ENCODE measurements at regions not wholly inside any gene's neighbourhood (a gene's known extent, or its start where the extent isn't known, plus 50 kb on each side); places are given as distances from the start of the nearest gene placed in this dataset.

GRCh38 chr5:167731951-167732350 is 559.5 kb upstream of the WWC1 start:
- DNase-seq (ENCODE audit: low spot score), result no peak
- in situ Hi-C loops (cut with MboI; ENCODE audit: low pct_unique_long_range_greater_than_20kb, low sequenced_read_pairs, unreplicated experiment), result no loop called here
- no peak for TF ChIP-seq CTCF (IDR thresholded peaks at IDR 0.05; ENCODE audit: extremely low read depth, insufficient read depth, missing control alignments)

GRCh38 chr5:167732499-167732898 is 558.9 kb upstream of the WWC1 start:
- in situ Hi-C loops (cut with MboI; ENCODE audit: low pct_unique_long_range_greater_than_20kb, low sequenced_read_pairs, unreplicated experiment), result no loop called here

GRCh38 chr5:167736992-167737391 is 554.5 kb upstream of the WWC1 start:
- no peak for DNase-seq (ENCODE audit: low spot score)
- no peak for TF ChIP-seq CTCF (IDR thresholded peaks at IDR 0.05; ENCODE audit: extremely low read depth, insufficient read depth, missing control alignments)
- in situ Hi-C loops (cut with MboI; ENCODE audit: low pct_unique_long_range_greater_than_20kb, low sequenced_read_pairs, unreplicated experiment), result no loop called here

More at GRCh38 chr5:167732499-167732898, 558.9 kb upstream of the WWC1 start:
- TF ChIP-seq CTCF (IDR thresholded peaks at IDR 0.05; ENCODE audit: extremely low read depth, insufficient read depth, missing control alignments), result no peak
- no peak for DNase-seq (ENCODE audit: low spot score)

GRCh38 chr5:167743695-167744464 is 547.6 kb upstream of the WWC1 start:
- TF ChIP-seq CTCF (IDR thresholded peaks at IDR 0.05; ENCODE audit: extremely low read depth, insufficient read depth, missing control alignments), result no peak
- DNase-seq (ENCODE audit: low spot score), result no peak
- in situ Hi-C loops (cut with MboI; ENCODE audit: low pct_unique_long_range_greater_than_20kb, low sequenced_read_pairs, unreplicated experiment), result no loop called here

GRCh38 chr5:167745868-167746267 is 545.6 kb upstream of the WWC1 start:
- in situ Hi-C loops (cut with MboI; ENCODE audit: low pct_unique_long_range_greater_than_20kb, low sequenced_read_pairs, unreplicated experiment), result no loop called here
- no peak for TF ChIP-seq CTCF (IDR thresholded peaks at IDR 0.05; ENCODE audit: extremely low read depth, insufficient read depth, missing control alignments)
- DNase-seq (ENCODE audit: low spot score), result no peak

GRCh38 chr5:167750586-167750985 is 540.9 kb upstream of the WWC1 start:
- in situ Hi-C loops (cut with MboI; ENCODE audit: low pct_unique_long_range_greater_than_20kb, low sequenced_read_pairs, unreplicated experiment), result no loop called here
- TF ChIP-seq CTCF (IDR thresholded peaks at IDR 0.05; ENCODE audit: extremely low read depth, insufficient read depth, missing control alignments), result no peak
- DNase-seq (ENCODE audit: low spot score), result no peak
